Keratinocyte (primary cell): ENCODE measurements at regions not wholly inside any gene's neighbourhood (a gene's known extent, or its start where the extent isn't known, plus 50 kb on each side); places are given as distances from the start of the nearest gene placed in this dataset.

Experiments used
- DNase-seq: peaks from one replicate; pipeline ENCODE4 v3.0.0-alpha.2; 2011; ENCODE audit warnings: low read depth, missing footprints, low spot score
- FAIRE-seq: peaks from 2 replicates; lab custom pipeline; 2011; peaks lifted over from hg19 to GRCh38; lab: Jason Lieb, UNC
- H2AFZ ChIP-seq: 2 replicates; pipeline ENCODE4 v1.6.0; 2012; ENCODE audit warnings: low read length, control low read depth, inconsistent platforms; ENCODE audit not compliant: control insufficient read depth
- H3K27ac ChIP-seq: 2 replicates; pipeline ENCODE4 v1.5.1; 2011; ENCODE audit warnings: low read length; ENCODE audit not compliant: control insufficient read depth, insufficient read depth
- H3K27me3 ChIP-seq: 3 replicates; pipeline ENCODE4 v1.6.0; 2011; ENCODE audit warnings: low read length; ENCODE audit not compliant: control insufficient read depth, insufficient read depth; ENCODE audit errors: extremely low read depth
- H3K36me3 ChIP-seq, 2 experiments: 2 replicates in 1 of 2; 3 replicates in 1 of 2; pipeline ENCODE4 v1.5.1; 2011; ENCODE audit warnings: low read length in 2 of 2, mild to moderate bottlenecking in 1 of 2; ENCODE audit not compliant: control insufficient read depth in 2 of 2, insufficient read depth in 2 of 2; ENCODE audit errors: extremely low read depth in 1 of 2
- H3K4me1 ChIP-seq: 3 replicates; pipeline ENCODE4 v1.5.1; 2011; ENCODE audit warnings: low read length; ENCODE audit not compliant: control insufficient read depth, insufficient read depth; ENCODE audit errors: extremely low read depth
- H3K4me2 ChIP-seq: 3 replicates; pipeline ENCODE4 v1.6.0; 2011; ENCODE audit warnings: low read depth, low read length; ENCODE audit not compliant: control insufficient read depth, insufficient read depth; ENCODE audit errors: extremely low read depth
- H3K4me3 ChIP-seq, 3 experiments: fragments of 200-600 bp in 1 of 3; sonication (generic) in 1 of 3; 2 replicates in 2 of 3; 3 replicates in 1 of 3; pipeline ENCODE4 v1.5.1; 2011 to 2016; ENCODE audit warnings: low read length in 3 of 3, mild to moderate bottlenecking in 3 of 3, control low read depth in 2 of 3, inconsistent platforms in 1 of 3, low read depth in 1 of 3, mixed read lengths in 1 of 3, mixed run types in 1 of 3, moderate library complexity in 1 of 3; ENCODE audit not compliant: control insufficient read depth in 2 of 3, insufficient read depth in 2 of 3; ENCODE audit errors: extremely low read depth in 1 of 3
- H3K79me2 ChIP-seq: 2 replicates; pipeline ENCODE4 v1.6.0; 2012; ENCODE audit warnings: low read length; ENCODE audit not compliant: control insufficient read depth, insufficient read depth
- H3K9ac ChIP-seq: 3 replicates; pipeline ENCODE4 v1.6.0; 2011; ENCODE audit warnings: low read length; ENCODE audit not compliant: control insufficient read depth, insufficient read depth; ENCODE audit errors: extremely low read depth
- H3K9me1 ChIP-seq: 3 replicates; pipeline ENCODE4 v1.6.0; 2011; ENCODE audit warnings: low read length; ENCODE audit not compliant: control insufficient read depth, insufficient read depth; ENCODE audit errors: extremely low read depth
- H3K9me3 ChIP-seq: 2 replicates; pipeline ENCODE4 v1.5.1; 2012; ENCODE audit warnings: low read depth, low read length; ENCODE audit not compliant: control insufficient read depth
- H4K20me1 ChIP-seq: 3 replicates; pipeline ENCODE4 v1.6.0; 2011; ENCODE audit warnings: low read length; ENCODE audit not compliant: control insufficient read depth, insufficient read depth; ENCODE audit errors: extremely low read depth
- CTCF ChIP-seq, 3 experiments: IDR thresholded peaks in 1 of 3; conservative IDR thresholded peaks in 1 of 3; optimal IDR thresholded peaks in 1 of 3; 2 replicates in 2 of 3; 3 replicates in 1 of 3; pipeline versions ENCODE3 to v1.5.1; 2011; ENCODE audit warnings: low read length in 3 of 3, mild to moderate bottlenecking in 3 of 3, moderate library complexity in 2 of 3, control low read depth in 1 of 3, inconsistent platforms in 1 of 3; ENCODE audit not compliant: insufficient read depth in 2 of 3; ENCODE audit errors: extremely low read depth in 1 of 3
- EZH2 ChIP-seq: IDR thresholded peaks from one replicate; pipeline ENCODE4 v1.6.1; 2012; ENCODE audit warnings: inconsistent platforms, mild to moderate bottlenecking, low read length, moderate library complexity
- dilution Hi-C: fragments of 300-500 bp; cut with MboI; formaldehyde crosslinking; loops from one replicate; pipeline ENCODE4 v1.7.0; 2020; ENCODE audit warnings: low sequenced_read_pairs; ENCODE audit not compliant: extremely low pct_ligation_motif_present

GRCh38 chr4:122528879-122529278 lies 72.4 kb upstream of the IL2 start:
- Histone ChIP-seq H3K4me3 (no peak overlapping the region), H3K36me3 (no peaks in the 10 kb centered on the region), H4K20me1 (no peaks in the 10 kb centered on the region), H3K9ac (no peak overlapping the region), H3K79me2 (no peaks in the 10 kb centered on the region), H3K4me1 (no peaks in the 10 kb centered on the region), H2AFZ (no peak overlapping the region), H3K27ac (no peak overlapping the region), H3K27me3 (no peaks in the 10 kb centered on the region), H3K9me3 (no peaks in the 10 kb centered on the region), H3K4me2 (no peak overlapping the region), H3K9me1 (no peaks in the 10 kb centered on the region)
- FAIRE-seq, result no peak
- TF ChIP-seq CTCF (optimal IDR thresholded peaks at IDR 0.05 in 1 of 3, IDR thresholded peaks at IDR 0.05 in 1 of 3, conservative IDR thresholded peaks at IDR 0.05 in 1 of 3; ENCODE audit: extremely low read depth in 1 of 3, insufficient read depth in 2 of 3, low read length in 3 of 3) (no peak), EZH2 (no peak)
- DNase-seq, result no peak
- dilution Hi-C loops, result no loop called here

- no peak for TF ChIP-seq EZH2
- TF ChIP-seq CTCF (optimal IDR thresholded peaks at IDR 0.05 in 1 of 3, IDR thresholded peaks at IDR 0.05 in 1 of 3, conservative IDR thresholded peaks at IDR 0.05 in 1 of 3; ENCODE audit: extremely low read depth in 1 of 3, insufficient read depth in 2 of 3, low read length in 3 of 3), result no peak
- no peak for FAIRE-seq
These were observed 69.3 kb upstream of the IL2 start for GRCh38 chr4:122525865-122526264.

More at GRCh38 chr4:122525865-122526264, 69.3 kb upstream of the IL2 start:
- Histone ChIP-seq H3K9ac (no peak overlapping the region), H3K27ac (no peak overlapping the region), H3K9me3 (no peaks in the 10 kb centered on the region), H3K4me2 (no peak overlapping the region), H3K4me3 (no peak overlapping the region), H3K27me3 (no peaks in the 10 kb centered on the region), H3K36me3 (no peaks in the 10 kb centered on the region), H3K79me2 (no peaks in the 10 kb centered on the region), H3K9me1 (no peaks in the 10 kb centered on the region), H3K4me1 (no peaks in the 10 kb centered on the region), H4K20me1 (no peaks in the 10 kb centered on the region), H2AFZ (no peak overlapping the region)
- no peak for DNase-seq
- dilution Hi-C loops, result no loop called here
